LNCAP (cell line): ENCODE measurements at regions not wholly inside any gene's neighbourhood (a gene's known extent, or its start where the extent isn't known, plus 50 kb on each side); places are given as distances from the start of the nearest gene placed in this dataset.

Source experiments
- CTCF ChIP-seq: fragments of 450-650 bp; IDR thresholded peaks from 2 replicates; pipeline ENCODE4 v1.5.1; 2017; ENCODE audit warnings: mild to moderate bottlenecking

- no peak for TF ChIP-seq CTCF
Observed at GRCh38 chr4:124883632-124884031, 171.1 kb upstream of the ANKRD50 start.

GRCh38 chr4:124879195-124879594 is 166.7 kb upstream of the ANKRD50 start:
- no peak for TF ChIP-seq CTCF

GRCh38 chr4:124874172-124874450 is 161.6 kb upstream of the ANKRD50 start:
- no peak for TF ChIP-seq CTCF

DNA sequence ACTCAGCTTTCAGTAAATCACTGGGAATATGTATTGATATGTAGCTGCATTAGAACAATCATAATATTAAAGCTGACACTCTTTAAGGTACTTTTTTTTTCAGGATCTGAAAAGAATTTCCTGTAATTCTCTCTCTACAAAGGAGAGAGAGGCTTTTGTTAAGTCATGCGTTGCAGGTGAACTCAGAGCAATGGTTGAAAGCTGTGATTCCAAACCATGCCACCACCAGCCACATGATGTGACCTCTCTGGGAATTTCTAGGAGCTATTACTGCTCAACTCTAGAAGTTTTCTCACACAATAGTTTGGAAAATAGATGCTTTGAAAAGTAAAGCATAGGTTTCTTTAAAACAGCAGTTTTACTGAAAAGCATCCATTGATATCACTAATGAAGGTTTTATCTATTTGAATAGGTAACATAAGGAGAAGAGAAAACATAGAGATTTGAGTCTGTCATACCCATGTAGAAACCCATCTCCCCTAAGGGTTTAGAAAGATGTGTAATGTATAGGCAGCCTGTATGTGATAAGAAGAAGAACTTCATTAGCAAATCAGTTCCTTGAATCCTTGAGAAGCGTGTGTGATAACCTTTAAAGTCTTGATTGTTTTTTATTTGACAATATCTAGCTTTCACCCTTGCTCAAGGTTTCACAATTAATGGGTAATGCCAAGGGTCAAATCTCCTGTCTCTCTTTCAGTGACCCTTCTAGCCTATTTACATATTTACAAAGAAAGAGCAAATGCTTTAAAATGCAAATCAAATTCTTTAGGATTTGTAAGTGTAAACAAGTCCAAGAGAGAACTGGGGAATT is 161.0 kb upstream of the ANKRD50 start:
- TF ChIP-seq CTCF: no peak

DNA sequence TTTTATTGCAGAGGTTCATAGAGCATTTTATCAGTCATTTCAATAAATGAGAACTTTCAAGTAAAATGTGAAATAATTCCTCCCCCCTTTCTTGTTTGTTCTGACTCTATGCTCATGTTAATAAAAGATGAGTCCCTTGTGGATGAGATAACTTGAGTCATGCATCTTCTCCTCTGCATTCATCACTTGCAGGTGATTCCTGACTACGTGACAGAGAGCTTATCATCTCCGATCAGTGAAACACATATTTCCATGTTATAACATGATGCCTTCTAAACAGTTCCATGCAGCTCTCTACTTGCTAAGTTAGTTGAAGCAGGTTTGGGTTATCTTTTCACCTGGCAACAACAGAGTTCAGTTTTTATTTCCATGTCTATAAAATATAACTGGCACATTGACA is 160.1 kb upstream of the ANKRD50 start:
- TF ChIP-seq CTCF: no peak

GRCh38 chr4:124869961-124870495 is 157.5 kb upstream of the ANKRD50 start:
- no peak for TF ChIP-seq CTCF

- no peak for TF ChIP-seq CTCF
Observed at GRCh38 chr4:124868495-124868894, 156.0 kb upstream of the ANKRD50 start.

- TF ChIP-seq CTCF: no peak
Observed at GRCh38 chr4:124867536-124867935, 155.0 kb upstream of the ANKRD50 start.
